ENCODE measurements at regions not wholly inside any gene's neighbourhood (a gene's known extent, or its start where the extent isn't known, plus 50 kb on each side); places are given as distances from the start of the nearest gene placed in this dataset.

DNA sequence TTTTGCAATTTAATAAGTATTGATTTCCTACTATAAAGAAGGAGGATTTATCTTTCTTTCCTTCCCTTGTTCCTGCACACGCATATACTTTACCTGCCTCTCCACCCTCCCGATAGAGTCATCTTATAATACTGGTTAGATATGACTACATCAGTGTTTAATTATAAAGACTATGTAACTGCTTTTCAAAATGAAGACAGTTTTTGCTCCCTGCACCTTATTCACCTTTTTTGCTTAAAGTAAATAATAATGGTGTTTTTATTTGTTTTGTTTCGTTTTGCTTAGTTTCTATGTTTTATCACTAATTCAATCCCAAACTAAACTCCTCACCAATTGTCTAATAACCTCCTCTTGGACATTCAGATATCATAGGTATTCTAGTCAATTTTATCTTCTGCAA, 101.9 kb upstream of the RORA start:
- DNase-seq: no peak

DNA sequence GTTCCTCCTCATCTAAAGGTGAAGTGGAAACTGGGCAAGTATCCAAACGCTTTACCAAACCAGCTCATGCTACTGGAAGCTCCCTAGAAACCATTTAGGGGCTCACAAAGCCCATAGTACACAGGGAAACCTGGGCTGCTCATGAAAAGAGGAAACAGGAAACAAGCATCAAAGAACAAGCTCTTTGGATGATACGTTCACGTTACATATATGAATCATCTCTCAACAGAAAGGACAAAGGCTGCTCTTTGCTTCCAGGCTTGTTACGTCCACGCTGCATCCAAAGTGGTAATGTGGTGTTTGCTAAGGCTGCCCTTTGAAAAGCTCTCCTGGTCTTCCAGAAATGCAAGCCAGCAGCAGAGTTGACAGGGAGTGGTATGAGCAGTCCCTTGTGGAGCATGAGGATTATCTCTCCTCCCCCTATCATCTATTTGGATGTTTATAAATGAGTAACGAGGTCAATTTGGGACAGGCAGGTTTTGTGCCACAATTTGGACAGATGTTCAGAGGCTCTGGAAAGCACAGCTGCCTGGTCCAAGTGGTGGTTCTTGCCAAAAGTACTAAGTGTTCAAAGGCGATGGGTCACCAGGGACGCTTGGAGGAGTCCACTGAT, 98.0 kb upstream of the RORA start:
- Histone ChIP-seq H3K9me3 (no peaks in the 10 kb centered on the region), H3K27me3 (no peaks in the 10 kb centered on the region), H3K4me1 (no peaks in the 10 kb centered on the region), H3K36me3 (replicated peaks in 1 of 2; ENCODE audit: insufficient read depth in 1 of 2, low read depth in 2 of 2) (no peaks in the 10 kb centered on the region), H3K4me3 (no peak overlapping the region), H3K27ac (no peak overlapping the region)
- no peak for TF ChIP-seq POLR2A (IDR thresholded peaks at IDR 0.05)
- TF ChIP-seq, protein P1, sequence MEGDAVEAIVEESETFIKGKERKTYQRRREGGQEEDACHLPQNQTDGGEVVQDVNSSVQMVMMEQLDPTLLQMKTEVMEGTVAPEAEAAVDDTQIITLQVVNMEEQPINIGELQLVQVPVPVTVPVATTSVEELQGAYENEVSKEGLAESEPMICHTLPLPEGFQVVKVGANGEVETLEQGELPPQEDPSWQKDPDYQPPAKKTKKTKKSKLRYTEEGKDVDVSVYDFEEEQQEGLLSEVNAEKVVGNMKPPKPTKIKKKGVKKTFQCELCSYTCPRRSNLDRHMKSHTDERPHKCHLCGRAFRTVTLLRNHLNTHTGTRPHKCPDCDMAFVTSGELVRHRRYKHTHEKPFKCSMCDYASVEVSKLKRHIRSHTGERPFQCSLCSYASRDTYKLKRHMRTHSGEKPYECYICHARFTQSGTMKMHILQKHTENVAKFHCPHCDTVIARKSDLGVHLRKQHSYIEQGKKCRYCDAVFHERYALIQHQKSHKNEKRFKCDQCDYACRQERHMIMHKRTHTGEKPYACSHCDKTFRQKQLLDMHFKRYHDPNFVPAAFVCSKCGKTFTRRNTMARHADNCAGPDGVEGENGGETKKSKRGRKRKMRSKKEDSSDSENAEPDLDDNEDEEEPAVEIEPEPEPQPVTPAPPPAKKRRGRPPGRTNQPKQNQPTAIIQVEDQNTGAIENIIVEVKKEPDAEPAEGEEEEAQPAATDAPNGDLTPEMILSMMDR (IDR thresholded peaks at IDR 0.05): no peak
- DNase-seq (peak in 1 of 4 donors; percentile 23), ATAC-seq (no peak)
- WGBS, 2 donors: 62% methylated on average over 8 of the region's 8 CpGs
- intact Hi-C loops (cut with DNase I): no loop called here

More for the DNA sequence above, 101.9 kb upstream of the RORA start:
- Histone ChIP-seq H3K27me3 (no peaks in the 10 kb centered on the region), H3K27ac (no peak overlapping the region), H3K4me1 (peaks cover under 1% of the 10 kb centered on the region), H3K36me3 (replicated peaks in 1 of 2; ENCODE audit: insufficient read depth in 1 of 2, low read depth in 2 of 2) (no peaks in the 10 kb centered on the region), H3K4me3 (no peak overlapping the region), H3K9me3 (no peaks in the 10 kb centered on the region)
- ATAC-seq: no peak
- WGBS, 2 donors: 63 to 69% methylated on average over 3 of the region's 3 CpGs
- no peak for TF ChIP-seq POLR2A (IDR thresholded peaks at IDR 0.05)
- TF ChIP-seq, protein P1 (IDR thresholded peaks at IDR 0.05): no peak
- intact Hi-C loops (cut with DNase I): no loop called here

DNA sequence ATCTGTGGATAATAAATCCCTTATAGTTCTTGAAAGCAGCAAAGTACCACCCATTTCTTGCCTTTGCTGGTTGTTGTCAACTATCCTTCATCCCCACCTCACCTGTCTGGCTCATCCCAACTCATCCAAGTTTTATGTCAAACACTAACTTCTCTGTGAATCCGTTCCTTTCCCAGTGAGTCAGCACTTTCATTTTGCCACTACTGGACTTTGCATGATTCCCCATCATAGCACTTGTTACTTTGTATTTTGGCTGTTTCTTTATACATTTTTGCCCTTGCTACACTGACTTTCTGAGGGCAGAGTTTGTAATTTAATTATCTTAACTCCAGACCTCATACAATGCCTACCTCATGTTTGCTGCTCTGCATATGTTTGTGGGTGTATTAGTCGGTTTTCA, 90.8 kb upstream of the RORA start:
- no peak for TF ChIP-seq POLR2A (IDR thresholded peaks at IDR 0.05)
- TF ChIP-seq, protein P1 (IDR thresholded peaks at IDR 0.05): no peak
- Histone ChIP-seq H3K4me1 (peaks cover 15% of the 10 kb centered on the region), H3K4me3 (no peak overlapping the region), H3K36me3 (replicated peaks in 1 of 2; ENCODE audit: insufficient read depth in 1 of 2, low read depth in 2 of 2) (no peaks in the 10 kb centered on the region), H3K27ac (no peak overlapping the region), H3K27me3 (no peaks in the 10 kb centered on the region), H3K9me3 (no peaks in the 10 kb centered on the region)
- intact Hi-C loops (cut with DNase I): no loop called here
- DNase-seq (no peak), ATAC-seq (no peak)
- WGBS, 2 donors: 77 to 88% methylated on average over 2 of the region's 2 CpGs

DNA sequence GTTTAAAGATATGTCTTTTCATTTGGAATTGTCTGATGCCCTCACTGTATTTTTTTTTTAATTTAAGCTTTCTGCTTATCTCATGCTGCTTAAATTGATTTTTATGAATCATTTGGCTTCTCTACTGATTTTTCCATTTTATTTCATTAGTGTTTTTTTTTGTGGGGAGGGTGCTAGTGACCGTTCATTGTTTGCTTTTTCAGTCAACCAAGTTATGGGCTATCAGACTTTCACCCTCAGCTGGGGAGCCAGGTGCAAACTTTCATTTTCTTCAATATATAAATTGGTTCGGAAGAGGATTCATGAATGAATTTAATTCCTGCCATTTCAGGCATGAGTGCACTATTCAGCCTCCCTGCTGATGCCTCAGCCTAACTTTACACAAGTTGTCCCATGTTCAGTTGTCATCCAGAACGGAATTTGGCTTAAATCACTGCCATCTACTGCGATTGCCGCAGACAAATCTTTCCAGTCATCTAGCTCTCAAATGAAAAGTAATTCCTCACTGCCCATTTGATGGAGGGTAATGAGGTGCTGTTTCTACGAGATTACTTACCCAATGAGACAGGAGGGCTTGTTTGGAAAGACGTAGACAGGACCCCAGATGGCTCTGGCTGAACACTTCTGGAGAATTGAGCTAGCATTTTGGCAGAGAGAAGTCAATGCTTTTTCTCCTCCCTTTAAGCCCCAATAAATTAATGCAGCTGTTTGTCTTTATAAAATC, 89.9 kb upstream of the RORA start:
- DNase-seq (no peak), ATAC-seq (no peak)
- 42 to 50% methylated on average over 5 to 7 of the region's 7 CpGs for WGBS, 2 donors
- no peak for TF ChIP-seq POLR2A (IDR thresholded peaks at IDR 0.05)
- TF ChIP-seq, protein P1 (IDR thresholded peaks at IDR 0.05): no peak
- no peaks in the 10 kb centered on the region for H3K36me3 ChIP-seq (replicated peaks in 1 of 2; ENCODE audit: insufficient read depth in 1 of 2, low read depth in 2 of 2)
- intact Hi-C loops (cut with DNase I): no loop called here
- H3K9me3 ChIP-seq: no peaks in the 10 kb centered on the region
- no peak overlapping the region for H3K4me3 ChIP-seq
- H3K27me3 ChIP-seq: no peaks in the 10 kb centered on the region
- peaks cover 15% of the 10 kb centered on the region for H3K4me1 ChIP-seq
- H3K27ac ChIP-seq: no peak overlapping the region

DNA sequence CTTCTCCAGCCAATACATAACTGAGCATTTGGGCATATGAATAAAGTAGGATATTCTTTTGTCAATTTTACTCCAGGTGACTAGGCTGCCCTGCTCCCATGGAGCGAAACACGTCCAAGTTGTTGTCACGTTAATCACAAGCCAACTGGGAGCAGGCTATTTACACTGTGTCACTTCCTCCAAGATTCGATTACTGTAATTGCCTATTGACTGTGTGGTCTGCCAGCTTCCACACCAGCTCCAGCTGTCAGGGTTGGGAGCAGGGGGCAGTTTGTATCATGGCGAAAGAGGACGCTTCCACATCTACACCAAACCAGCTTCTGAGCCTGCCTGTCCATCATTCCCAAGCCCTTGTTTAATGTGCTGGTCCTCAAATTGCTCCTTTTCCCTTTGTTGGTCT, 89.2 kb upstream of the RORA start:
- H3K4me1 ChIP-seq: peaks cover 15% of the 10 kb centered on the region

More for the DNA sequence above, 89.2 kb upstream of the RORA start:
- DNase-seq (peak; percentile 19 to 53 (median 46)), ATAC-seq (peak; percentile 68)
- H3K4me3 ChIP-seq: no peak overlapping the region
- H3K27me3 ChIP-seq: no peaks in the 10 kb centered on the region
- TF ChIP-seq POLR2A (IDR thresholded peaks at IDR 0.05): no peak
- TF ChIP-seq, protein P1 (IDR thresholded peaks at IDR 0.05): no peak
- H3K27ac ChIP-seq: no peak overlapping the region
- 9 to 19% methylated on average over 6 of the region's 6 CpGs for WGBS, 2 donors
- no peaks in the 10 kb centered on the region for H3K36me3 ChIP-seq (replicated peaks in 1 of 2; ENCODE audit: insufficient read depth in 1 of 2, low read depth in 2 of 2)
- no peaks in the 10 kb centered on the region for H3K9me3 ChIP-seq
- intact Hi-C loops (cut with DNase I): no loop called here

Measured in body of pancreas (tissue), 4 donors.